ENCODE measurements at regions not wholly inside any gene's neighbourhood (a gene's known extent, or its start where the extent isn't known, plus 50 kb on each side); places are given as distances from the start of the nearest gene placed in this dataset.

DNA sequence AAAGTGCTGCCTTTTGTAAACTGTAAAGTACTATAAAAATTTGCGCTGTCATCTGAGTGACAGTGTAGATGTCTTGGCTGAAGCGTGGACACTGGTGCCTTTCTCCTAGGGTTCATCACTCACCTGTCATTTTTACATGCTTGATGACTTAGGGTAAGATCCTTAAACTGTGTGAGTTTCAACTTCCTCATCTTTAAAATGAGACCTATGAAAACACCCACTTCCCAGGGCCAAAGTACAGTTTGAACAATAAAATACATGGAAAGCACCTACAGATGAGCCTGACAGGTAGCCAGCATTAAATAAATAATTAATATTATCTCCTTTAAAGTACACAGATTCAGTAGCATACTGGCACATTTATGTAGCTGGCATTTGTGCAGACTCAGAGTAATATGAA lies 309.9 kb downstream of the CHRM3 start:
- no peak overlapping the region for H3K4me3 ChIP-seq
- H3K36me3 ChIP-seq (ENCODE audit: low read depth), result no peaks in the 10 kb centered on the region
- no peaks in the 10 kb centered on the region for H3K27me3 ChIP-seq (ENCODE audit: insufficient read depth, low read depth)
- DNase-seq, result no peak
- no peaks in the 10 kb centered on the region for H3K4me1 ChIP-seq (replicated peaks; ENCODE audit: insufficient read depth)
- no peak overlapping the region for H2AFZ ChIP-seq
- H4K20me1 ChIP-seq (ENCODE audit: insufficient read depth), result no peaks in the 10 kb centered on the region
- no peaks in the 10 kb centered on the region for H3K9me3 ChIP-seq (ENCODE audit: insufficient read depth, low read depth)
- POLR2A ChIA-PET (ENCODE audit: unreplicated experiment), result no interaction called here
- H3K9me2 ChIP-seq (ENCODE audit: insufficient read depth), result no peaks in the 10 kb centered on the region
- intact Hi-C loops (cut with micrococcal nuclease; ENCODE audit: unreplicated experiment), result no loop called here
- no peak overlapping the region for H3K27ac ChIP-seq
- no peak overlapping the region for H3K4me2 ChIP-seq
- BruUV-seq (replicated peaks), result no TSS peak
- no peaks in the 10 kb centered on the region for H3F3A ChIP-seq (ENCODE audit: insufficient read depth, low read depth)
- TF ChIP-seq, protein P1, sequence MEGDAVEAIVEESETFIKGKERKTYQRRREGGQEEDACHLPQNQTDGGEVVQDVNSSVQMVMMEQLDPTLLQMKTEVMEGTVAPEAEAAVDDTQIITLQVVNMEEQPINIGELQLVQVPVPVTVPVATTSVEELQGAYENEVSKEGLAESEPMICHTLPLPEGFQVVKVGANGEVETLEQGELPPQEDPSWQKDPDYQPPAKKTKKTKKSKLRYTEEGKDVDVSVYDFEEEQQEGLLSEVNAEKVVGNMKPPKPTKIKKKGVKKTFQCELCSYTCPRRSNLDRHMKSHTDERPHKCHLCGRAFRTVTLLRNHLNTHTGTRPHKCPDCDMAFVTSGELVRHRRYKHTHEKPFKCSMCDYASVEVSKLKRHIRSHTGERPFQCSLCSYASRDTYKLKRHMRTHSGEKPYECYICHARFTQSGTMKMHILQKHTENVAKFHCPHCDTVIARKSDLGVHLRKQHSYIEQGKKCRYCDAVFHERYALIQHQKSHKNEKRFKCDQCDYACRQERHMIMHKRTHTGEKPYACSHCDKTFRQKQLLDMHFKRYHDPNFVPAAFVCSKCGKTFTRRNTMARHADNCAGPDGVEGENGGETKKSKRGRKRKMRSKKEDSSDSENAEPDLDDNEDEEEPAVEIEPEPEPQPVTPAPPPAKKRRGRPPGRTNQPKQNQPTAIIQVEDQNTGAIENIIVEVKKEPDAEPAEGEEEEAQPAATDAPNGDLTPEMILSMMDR (conservative IDR thresholded peaks at IDR 0.05), result no peak
- no peak for TF ChIP-seq EZH2 (IDR thresholded peaks at IDR 0.05; ENCODE audit: low read depth)
- CTCF ChIA-PET, result no interaction called here
- no peaks in the 10 kb centered on the region for H3K79me2 ChIP-seq (ENCODE audit: low read depth)

DNA sequence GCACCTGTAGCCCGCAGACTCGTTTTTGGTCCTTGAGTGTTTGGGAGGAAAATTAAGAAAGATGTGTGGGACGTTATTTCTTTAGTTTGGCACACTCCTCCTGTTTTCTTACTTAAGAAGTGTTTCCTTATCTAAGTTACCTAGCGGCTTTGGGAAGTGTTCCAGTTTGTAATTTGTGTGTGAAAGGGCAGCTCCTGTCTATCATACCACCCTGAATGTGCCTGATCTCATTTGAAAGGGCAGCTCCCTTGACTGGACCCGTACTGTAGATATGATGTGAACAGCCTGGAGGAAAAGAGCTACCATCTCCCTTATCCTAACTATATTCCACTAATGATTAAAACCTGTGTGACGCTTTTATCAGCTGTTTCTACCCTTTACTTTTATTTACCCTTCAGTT lies 314.3 kb downstream of the CHRM3 start:
- no peaks in the 10 kb centered on the region for H3K4me1 ChIP-seq (replicated peaks; ENCODE audit: insufficient read depth)
- H3K36me3 ChIP-seq (ENCODE audit: low read depth), result no peaks in the 10 kb centered on the region
- no peaks in the 10 kb centered on the region for H3F3A ChIP-seq (ENCODE audit: insufficient read depth, low read depth)
- H4K20me1 ChIP-seq (ENCODE audit: insufficient read depth), result no peaks in the 10 kb centered on the region
- H3K4me2 ChIP-seq, result no peak overlapping the region
- no peaks in the 10 kb centered on the region for H3K79me2 ChIP-seq (ENCODE audit: low read depth)
- H2AFZ ChIP-seq, result no peak overlapping the region
- TF ChIP-seq, protein P1 (conservative IDR thresholded peaks at IDR 0.05), result no peak
- TF ChIP-seq EZH2 (IDR thresholded peaks at IDR 0.05; ENCODE audit: low read depth), result no peak
- BruUV-seq (replicated peaks), result no TSS peak
- no peak overlapping the region for H3K27ac ChIP-seq
- H3K9me2 ChIP-seq (ENCODE audit: insufficient read depth), result no peaks in the 10 kb centered on the region
- ChIA-PET POLR2A (ENCODE audit: unreplicated experiment) (no interaction called here), CTCF (no interaction called here)
- H3K27me3 ChIP-seq (ENCODE audit: insufficient read depth, low read depth), result no peaks in the 10 kb centered on the region
- H3K9me3 ChIP-seq (ENCODE audit: insufficient read depth, low read depth), result no peaks in the 10 kb centered on the region
- intact Hi-C loops (cut with micrococcal nuclease; ENCODE audit: unreplicated experiment), result no loop called here
- H3K4me3 ChIP-seq, result no peak overlapping the region
- DNase-seq, result no peak

DNA sequence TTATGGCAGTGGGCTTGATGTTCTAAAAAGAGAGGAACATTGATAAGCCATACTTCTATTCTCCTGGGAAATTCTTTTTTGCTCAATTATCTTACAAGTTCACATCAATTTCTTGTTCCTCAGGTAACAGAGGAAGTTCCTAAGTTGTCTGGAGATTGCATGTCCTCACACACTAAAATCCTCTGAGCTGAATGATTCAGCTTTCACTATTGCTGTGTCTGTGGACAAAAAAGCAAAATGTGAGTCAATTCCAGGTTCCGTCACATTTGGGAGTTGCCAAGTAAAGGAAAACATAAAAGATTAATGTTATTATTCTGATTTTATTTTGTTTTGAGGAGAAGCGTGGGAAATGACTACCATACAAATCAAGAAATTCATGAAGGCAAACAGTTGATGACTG lies 316.7 kb downstream of the CHRM3 start:
- DNase-seq, result no peak
- intact Hi-C loops (cut with micrococcal nuclease; ENCODE audit: unreplicated experiment), result no loop called here
- Histone ChIP-seq H3K4me1 (replicated peaks; ENCODE audit: insufficient read depth) (no peaks in the 10 kb centered on the region), H4K20me1 (ENCODE audit: insufficient read depth) (no peaks in the 10 kb centered on the region), H3K36me3 (ENCODE audit: low read depth) (no peaks in the 10 kb centered on the region), H3K4me2 (no peak overlapping the region), H3K9me3 (ENCODE audit: insufficient read depth, low read depth) (no peaks in the 10 kb centered on the region), H3F3A (ENCODE audit: insufficient read depth, low read depth) (no peaks in the 10 kb centered on the region), H3K4me3 (no peak overlapping the region), H3K27me3 (ENCODE audit: insufficient read depth, low read depth) (no peaks in the 10 kb centered on the region), H2AFZ (no peak overlapping the region), H3K79me2 (ENCODE audit: low read depth) (no peaks in the 10 kb centered on the region), H3K9me2 (ENCODE audit: insufficient read depth) (no peaks in the 10 kb centered on the region), H3K27ac (no peak overlapping the region)
- ChIA-PET POLR2A (ENCODE audit: unreplicated experiment) (no interaction called here), CTCF (no interaction called here)
- BruUV-seq (replicated peaks), result no TSS peak
- no peak for TF ChIP-seq EZH2 (IDR thresholded peaks at IDR 0.05; ENCODE audit: low read depth)
- TF ChIP-seq, protein P1 (conservative IDR thresholded peaks at IDR 0.05), result no peak

Measured in PC-9 (cell line).